Mucosa of gallbladder (tissue), 1 donor: ENCODE measurements at regions not wholly inside any gene's neighbourhood (a gene's known extent, or its start where the extent isn't known, plus 50 kb on each side); places are given as distances from the start of the nearest gene placed in this dataset.

Experiments
- DNase-seq: peaks from one replicate; pipeline ENCODE4 v3.0.0-alpha.2; 2020; ENCODE audit warnings: low spot score
- donor health status: DM: no; HTN: no; CAD: no.

DNA sequence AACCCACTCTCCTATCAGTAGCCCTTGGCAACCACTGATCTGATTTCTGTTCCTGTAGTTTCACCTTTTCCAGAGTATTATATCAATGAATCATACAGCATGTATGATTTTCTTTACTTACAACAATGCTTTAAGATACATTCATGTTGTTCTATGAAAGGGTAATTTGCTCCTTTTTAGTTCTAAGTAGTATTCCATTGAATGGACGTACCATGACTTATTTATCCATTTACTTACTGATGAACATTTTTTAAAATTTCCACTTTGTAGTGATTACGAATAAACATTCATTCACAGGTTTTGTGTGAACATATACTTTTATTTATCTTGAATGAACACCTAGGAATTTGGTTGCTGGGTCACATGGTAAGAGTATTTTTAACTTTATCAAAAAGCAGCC lies 620.8 kb downstream of the HTR1A start:
- DNase-seq: no peak

DNA sequence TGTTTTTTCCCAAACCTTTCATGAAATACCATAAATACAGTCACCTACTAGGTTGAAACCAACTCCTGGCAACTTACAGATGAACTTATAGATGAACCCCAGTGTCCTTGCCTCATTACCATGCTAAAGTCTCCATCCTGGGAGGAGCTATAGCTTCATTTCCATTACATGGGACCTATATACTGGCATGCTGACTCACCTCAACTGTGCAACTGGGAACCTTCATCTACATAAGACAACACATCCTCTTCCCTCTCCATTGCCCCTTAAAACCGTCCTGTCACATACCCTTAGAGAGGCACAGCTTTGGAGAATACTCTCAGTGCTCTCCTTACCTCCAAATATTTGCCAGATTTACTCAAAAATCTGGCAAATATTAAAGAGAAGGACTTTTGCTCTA lies 638.3 kb downstream of the HTR1A start:
- no peak for DNase-seq

DNA sequence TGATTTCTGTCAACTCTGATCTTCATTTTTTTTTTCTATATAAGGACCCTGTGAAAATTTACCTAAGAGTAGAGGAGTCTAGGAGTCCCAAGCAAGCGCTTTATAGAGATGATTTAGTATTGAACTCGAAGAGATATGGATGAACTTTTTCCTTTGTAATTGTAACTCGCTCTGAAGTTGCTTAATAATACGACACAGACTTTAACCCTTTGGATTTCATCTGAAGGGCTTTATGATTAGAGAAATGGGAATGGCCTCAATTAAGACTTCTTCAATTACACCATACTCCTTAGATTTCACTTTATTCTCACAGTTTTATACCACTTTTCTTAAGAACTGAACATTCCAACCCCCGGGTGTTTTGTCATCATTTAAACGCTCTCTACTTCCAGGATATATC lies 647.7 kb downstream of the HTR1A start:
- DNase-seq: no peak

DNA sequence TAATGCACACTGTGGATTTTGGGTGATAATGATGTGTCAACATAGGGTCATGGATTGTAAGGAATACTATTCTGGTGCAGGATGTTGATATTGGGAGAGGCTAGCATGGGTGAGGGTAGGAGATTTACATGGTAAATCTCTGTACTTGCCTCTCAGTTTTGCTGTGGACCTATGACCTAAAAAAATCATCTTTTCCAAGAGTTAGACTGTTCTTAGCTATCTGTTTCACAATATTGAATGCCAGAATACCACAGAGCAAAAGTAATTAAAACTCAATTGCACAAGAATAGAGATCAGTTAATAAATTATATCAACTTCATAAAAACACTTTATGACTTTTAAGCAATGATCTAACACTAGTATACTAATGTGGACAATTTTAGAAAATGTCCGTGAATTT lies 651.6 kb downstream of the HTR1A start:
- DNase-seq: no peak

DNA sequence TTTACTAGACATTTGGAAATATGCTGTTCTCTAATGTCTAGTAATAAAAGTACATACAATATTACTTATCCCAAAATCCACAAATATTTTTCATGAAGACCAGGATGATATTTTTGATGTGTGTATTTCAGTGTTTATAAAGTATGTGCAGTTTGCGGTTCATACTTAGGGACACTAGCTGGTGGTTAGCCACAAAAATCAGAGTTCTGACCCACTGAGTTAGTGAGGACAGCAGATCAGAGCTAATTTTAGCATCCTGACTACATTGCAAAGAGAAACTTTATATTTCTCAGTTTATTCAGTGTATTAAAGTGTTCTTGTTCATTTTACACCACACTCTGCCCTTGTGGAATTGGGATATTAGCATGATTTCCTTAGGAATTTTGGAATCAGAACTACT lies 655.3 kb downstream of the HTR1A start:
- DNase-seq: no peak

DNA sequence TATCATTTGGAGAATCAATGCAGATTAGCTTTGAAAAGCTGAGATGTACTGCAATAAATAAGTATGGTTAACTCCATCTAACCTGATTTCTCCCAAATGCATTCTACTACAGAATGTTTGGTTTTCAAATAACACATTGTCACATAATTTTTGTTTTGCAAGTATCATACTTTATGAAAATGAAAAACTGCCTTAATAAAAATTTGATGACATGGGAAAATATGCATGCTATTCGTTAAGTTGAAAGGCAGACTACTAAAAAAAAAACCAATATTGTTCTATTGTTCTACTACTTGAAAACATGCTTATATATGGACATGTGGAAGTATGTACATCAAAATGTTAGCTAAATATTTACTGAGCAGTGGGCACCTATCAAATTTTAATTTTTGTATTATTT lies 668.9 kb downstream of the HTR1A start:
- no peak for DNase-seq

DNA sequence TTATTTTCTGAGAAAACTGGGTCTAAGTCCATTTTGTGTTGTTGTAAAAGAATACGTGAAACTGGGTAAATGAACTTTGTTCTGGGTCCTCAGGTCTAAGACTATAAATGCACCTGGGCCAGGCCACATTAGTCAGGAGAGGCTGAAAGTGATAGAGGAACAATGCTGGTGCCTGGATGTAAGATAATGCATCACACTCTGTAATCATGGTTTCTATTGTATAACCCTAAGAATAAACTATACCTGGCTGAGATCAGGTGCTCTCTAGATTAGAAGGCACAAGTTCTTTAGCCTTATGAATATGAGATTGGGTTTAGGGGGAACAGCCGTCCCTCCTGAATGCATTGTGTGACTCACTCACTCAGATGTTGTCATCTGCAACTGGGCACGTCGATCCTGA lies 675.5 kb downstream of the HTR1A start:
- DNase-seq: no peak

DNA sequence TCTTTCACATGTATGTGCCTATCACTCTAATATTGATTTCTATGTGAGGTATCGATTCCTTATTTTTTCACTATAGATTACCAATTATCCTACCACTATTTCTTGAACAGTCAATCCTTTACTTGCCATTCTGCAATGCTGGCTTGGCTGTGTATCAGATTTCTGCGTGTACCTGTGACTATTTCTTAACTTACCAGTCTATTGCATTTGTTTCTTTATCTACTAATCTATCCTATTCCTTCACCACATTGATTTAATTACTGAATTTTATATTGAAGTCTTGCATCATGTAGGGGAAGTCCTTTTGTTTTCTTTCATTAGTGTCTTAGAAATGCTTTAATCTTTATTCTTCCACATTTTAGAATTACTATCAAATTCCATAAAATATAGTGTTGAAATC lies 684.8 kb downstream of the LRRC70 start:
- DNase-seq: no peak

DNA sequence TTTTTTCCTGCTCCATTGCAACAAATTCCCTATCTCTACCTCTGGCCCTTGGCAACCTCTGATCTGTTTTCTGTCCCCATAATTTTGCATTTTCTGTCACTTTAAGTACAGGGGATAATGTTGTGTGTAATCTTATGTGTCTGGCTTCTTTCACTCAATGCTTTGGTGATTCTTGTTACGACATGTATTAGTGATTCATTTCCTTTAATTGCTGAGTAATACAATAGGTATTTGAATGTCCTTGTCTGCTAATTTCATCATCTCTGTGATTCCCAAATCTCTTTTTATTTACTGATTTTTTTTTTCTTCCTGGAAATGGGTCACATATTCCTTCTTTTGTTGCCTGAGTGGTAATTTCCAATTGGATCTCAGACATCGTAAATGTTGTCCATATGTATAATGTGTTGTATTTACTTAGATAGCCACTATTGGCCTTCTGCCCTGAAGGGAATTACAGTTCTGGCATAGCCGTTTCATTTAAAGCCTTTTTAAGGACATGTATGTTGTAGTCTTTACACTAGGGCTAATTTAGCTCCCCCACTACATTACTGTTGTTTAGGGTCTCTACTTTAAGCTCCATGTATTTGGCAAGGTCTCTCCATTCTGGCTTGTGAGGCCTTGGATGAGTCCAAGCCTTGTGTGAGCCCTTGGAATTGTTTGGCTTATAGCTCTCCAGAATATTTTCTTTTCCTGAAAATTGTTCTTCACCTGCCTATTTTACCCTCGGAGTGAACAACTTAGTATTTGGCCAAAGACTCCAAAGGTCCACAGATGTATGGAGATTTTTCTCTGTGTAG lies 683.8 kb downstream of the LRRC70 start:
- DNase-seq: no peak

DNA sequence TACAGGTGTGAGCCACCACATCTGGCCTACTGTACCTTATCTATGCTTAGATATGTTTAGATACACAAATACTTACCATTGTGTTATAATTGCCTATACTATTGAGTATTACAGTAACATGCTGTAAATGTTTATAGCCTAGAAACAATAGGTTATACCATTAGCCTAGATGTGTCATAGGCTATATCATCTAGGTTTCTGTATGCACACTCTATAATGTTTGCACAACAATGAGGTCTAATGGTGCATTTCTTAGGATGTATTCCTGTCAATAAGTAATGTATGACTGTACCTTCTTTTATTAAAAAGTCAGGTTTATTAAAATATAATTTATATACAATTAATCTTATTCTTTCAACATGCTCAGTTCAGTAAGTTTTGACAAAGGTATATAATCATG lies 683.1 kb downstream of the LRRC70 start:
- no peak for DNase-seq

DNA sequence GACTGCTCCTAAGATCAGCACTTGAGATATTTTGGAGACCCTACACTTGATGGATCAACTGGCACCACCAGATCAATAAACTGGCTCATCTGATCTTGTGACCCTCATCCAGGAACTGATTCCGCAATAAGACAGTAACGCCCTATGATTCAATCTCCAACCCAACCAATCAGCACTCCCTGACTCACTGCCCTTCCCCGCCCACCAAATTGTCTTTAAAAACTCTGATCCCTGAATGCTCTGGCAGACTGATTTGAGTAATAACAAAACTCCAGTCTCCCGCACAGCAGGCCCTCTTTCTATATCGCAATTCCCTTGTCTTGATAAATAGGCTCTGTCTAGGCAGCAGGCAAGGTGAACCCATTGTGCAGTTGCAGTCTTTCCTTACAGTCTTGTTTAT lies 677.0 kb downstream of the LRRC70 start:
- no peak for DNase-seq

DNA sequence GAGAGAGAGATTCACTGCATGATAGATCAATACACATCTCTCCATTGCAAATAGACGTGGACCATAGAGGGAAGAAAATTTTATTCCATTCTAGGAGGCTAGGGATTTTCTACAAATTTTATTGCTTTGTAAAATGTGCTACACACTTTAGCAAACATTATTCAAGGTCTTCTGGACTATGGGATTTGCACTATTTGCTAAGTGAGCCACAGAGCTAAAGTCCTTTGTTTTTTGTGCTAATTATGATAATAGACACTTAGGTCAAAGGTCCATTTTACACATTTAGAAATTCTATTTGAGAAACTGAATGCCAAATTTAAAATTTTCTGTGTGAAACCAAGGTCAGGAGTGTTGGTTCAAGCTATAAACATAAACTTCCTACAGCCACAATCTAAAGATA lies 672.3 kb downstream of the LRRC70 start:
- no peak for DNase-seq

DNA sequence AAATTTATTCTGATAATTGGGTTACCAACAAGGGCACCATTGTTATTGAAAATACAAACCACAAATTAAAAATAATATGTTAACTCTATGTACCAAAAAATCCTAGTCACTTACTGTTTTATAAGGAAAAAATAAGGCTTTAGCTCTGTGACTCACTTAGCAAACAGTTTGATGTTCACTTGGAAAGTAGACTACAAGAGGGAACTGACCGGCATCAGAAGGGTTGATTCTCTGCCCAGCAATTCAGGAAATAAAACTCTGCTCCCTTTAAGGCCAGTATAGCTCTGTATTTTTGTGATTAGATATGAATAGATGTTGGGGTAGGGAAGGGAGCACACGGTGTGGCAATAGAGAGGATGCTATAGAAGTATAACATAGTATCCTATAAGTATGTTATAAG lies 671.3 kb downstream of the LRRC70 start:
- DNase-seq: no peak

DNA sequence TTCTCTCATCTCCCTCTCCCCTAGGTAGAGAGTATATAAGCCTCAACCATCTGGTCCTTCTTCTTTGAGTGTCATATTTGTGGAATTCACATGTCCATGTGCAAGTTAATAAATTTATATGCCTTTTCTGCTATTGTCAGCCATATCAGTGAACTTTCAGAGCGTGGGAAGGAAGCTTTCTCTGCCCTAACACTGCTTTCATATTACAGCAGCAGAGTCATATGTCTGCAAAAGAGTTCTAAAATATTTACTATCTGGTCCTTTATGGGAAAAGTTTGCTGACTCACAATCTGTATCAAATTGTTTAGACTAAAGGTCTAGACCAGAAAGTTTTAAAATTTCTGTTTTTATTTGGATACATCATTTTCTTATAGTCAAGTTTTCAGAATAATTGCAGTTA lies 669.0 kb downstream of the LRRC70 start:
- no peak for DNase-seq

DNA sequence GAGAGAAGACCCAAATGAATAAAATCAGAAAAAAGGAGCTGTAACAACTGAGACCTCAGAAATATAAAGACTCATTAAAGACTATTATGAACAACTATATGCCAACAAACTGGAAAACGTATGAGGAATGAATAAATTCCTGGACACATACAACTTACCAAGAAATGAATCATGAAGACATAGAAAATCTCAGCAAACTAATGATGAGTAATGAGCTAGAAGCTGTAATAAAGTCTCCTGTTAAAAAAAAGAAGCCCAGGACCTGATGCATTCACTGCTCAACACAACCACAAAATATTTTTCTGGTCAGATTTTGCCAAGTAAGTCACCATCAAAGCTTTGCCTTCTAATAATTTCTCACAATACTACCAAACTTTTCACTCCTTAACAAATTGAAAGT lies 666.7 kb downstream of the LRRC70 start:
- no peak for DNase-seq

DNA sequence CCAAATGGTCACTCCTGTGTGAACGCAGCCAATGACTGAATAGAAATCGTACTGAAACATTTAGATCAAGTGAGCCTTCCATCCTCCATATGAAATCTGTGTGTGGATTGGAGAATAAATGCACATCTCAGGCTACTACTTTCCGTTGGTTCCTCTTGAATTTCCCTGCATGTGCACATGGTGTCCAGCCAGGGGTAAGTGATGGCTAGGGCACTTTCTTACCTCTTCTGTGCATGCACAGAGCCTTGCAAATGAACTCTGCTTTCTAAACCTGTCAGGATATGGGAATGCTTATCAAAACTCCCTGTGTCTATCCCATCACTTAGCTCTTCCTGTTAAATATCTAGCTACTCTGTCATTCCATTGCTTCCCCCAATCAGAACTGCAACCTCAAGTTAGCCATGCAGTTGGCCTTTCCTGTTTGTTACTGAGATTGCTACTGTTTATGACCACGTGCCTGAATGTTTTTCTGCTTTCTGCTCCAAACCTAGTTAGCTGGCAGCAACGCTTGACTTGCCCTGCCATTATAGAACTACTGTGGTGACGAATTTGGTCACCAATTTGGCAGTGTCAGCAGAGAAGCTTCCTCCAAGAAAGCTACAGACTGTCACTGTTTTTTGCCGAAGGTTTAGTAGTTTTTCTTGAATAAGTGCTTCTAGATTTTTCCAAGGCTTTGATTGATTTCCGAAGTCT lies 661.6 kb downstream of the LRRC70 start:
- no peak for DNase-seq

DNA sequence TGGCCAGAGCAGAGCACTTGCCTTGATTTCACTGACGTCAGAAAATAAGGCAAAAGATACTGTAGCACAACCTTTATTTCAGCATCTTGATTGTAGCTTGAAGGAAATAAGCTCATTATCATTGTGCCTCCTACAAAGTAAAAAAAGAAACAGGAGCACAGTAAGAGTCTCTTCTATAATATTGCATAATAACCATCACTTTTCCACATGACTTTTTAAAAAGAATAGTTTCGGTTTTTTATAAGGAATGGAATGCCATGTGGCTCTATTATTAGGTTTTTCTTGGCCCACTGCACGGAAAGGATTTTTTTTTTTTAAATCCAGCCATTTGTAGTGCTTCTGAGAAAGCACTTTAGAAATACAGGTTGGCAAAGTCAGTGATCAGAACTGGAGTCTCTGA lies 655.3 kb downstream of the LRRC70 start:
- DNase-seq: no peak

DNA sequence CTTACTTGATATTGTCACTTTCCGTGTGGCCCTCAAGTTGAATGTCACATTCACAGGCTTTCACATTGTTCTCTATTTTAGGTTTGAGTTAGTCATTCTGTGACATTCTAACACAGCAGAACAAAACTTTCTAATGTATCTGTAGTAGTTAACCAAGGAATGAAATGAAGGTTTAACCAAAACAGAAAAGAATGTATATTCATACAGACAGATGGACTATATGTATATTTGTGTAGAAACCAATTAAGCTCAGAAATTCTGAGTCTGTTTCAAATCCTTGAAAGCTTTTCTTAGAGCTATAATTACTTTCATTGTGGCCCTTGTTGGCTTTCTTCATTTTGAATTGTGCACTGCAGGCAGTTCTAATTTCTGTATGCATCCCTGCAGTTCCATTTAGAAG lies 654.7 kb downstream of the LRRC70 start:
- DNase-seq: no peak

DNA sequence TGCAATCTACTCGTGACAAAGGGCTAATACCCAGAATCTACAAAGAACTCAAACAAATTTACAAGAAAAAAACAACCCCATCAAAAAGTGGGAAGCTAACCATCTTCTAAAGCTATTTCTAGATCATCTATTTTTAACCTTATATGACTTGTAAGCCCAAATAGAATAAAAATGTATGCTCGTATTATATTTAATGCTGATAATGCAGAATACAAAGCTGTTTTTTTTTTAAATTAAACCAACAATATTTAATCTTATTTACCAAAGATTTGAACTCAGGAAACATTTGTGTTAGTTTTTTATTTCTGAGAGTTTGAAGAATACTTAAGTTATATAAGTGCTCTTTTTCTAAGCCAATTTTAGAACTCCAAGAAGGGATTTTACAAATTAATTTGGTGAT lies 652.1 kb downstream of the LRRC70 start:
- no peak for DNase-seq

DNA sequence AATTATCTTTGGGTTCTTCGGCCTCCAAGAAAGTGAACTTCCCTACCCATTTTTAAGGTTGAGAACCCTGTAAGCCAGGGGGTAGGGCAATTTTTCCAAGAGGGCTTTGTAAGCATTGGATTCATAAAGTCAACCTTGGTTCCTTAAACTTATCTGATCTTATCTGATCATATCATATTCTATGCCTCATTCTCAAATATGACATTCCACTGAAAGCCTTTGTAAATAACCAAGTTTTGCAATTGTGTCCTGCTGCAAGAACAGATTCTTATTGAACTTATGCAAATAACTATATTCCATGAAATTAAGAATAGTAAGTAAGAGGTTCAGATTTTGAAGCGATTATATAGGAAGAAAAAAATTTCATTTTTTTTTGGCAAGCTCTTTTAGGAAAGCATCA lies 649.5 kb downstream of the LRRC70 start:
- no peak for DNase-seq

DNA sequence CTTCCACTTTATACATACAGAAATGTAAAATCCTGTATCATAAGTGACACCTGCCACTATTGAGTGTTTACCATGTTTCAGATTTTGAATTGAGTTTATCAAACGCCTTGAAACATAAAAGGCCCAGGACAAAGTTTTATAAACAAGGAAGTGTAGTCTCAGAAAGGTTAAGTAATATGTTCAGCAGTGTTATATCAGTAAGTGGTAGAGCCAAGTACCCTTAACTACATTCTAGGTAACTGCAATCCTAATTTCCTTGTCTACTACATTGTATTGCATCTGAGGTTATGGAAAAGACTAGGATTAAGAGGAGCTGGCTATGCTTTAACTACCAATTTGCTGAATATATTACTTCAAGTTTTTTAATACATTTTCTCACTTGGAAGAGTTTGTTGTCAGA lies 641.6 kb downstream of the LRRC70 start:
- no peak for DNase-seq

DNA sequence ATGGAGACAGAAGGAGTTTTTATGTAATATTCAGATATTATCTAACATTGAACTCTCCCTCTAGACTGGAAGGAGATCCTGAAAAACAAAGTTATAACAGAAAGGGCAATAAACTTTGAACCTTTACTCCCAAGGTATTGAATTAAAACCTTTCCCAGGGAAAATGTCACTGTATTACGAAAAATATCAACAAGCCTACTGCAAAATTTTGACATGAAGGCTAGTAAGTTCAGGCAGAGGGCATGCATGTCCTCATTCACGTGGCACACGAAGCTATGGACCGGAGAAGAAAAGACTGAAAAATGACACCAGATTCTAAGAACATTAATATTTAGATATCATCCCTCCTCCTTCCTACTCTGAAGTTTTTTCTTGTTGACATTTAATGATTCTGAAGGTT lies 638.8 kb downstream of the LRRC70 start:
- no peak for DNase-seq

DNA sequence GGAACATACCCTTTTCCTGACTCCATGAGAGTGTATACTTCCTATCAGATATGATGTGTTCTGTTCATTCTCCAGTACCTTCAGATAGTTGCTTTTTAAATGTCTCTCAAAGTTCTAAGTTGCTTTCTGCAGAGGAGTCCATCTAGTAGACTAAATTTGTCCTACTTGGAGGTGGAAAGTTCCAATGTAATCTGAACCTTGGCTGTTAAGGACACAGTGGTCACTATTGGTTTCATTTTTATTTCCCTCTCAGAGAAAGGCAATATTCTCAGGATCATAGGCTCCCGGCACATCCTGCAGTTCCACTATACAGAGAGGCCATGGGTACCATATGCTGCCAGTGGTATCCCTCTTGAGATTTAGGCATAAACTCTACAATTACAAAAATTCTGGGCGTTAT lies 634.6 kb downstream of the LRRC70 start:
- no peak for DNase-seq
